Kidney (tissue), 13 donors: ENCODE measurements at regions not wholly inside any gene's neighbourhood (a gene's known extent, or its start where the extent isn't known, plus 50 kb on each side); places are given as distances from the start of the nearest gene placed in this dataset.

Experiments
- DNase-seq, 5 donors: peaks; one replicate each; pipeline ENCODE4 v3.0.0-alpha.2; 2013 to 2020
- FAIRE-seq: peaks from 2 replicates; lab custom pipeline; 2012; peaks lifted over from hg19 to GRCh38; lab: Jason Lieb, UNC
- H3K27ac ChIP-seq, 2 donors: one replicate each; pipeline ENCODE4 v1.7.0; 2013; ENCODE audit warnings: low read depth in 2 of 2, low read length in 2 of 2, inconsistent platforms in 1 of 2
- H3K27me3 ChIP-seq: one replicate; pipeline ENCODE4 v1.7.1; 2013; ENCODE audit warnings: low read length, inconsistent platforms; ENCODE audit not compliant: control insufficient read depth, insufficient read depth
- H3K36me3 ChIP-seq, 3 donors: one replicate each; pipeline versions ENCODE4 v1.7.0 to v1.7.1; 2013; ENCODE audit warnings: low read length in 3 of 3, control low read depth in 1 of 3, inconsistent platforms in 1 of 3; ENCODE audit not compliant: insufficient read depth in 3 of 3, control insufficient read depth in 2 of 3
- H3K4me1 ChIP-seq, 3 donors: one replicate each; pipeline versions ENCODE4 v1.7.0 to v1.7.1; 2013; ENCODE audit warnings: low read length in 3 of 3, inconsistent platforms in 1 of 3, low read depth in 1 of 3; ENCODE audit not compliant: control insufficient read depth in 2 of 3, insufficient read depth in 2 of 3
- H3K4me3 ChIP-seq, 3 donors: one replicate each; pipeline versions ENCODE4 v1.7.0 to v1.8.1; 2013; ENCODE audit warnings: low read length in 3 of 3, control low read depth in 1 of 3, inconsistent platforms in 1 of 3
- H3K9ac ChIP-seq, 3 donors: one replicate each; pipeline versions ENCODE4 v1.7.0 to v1.7.1; 2013; ENCODE audit warnings: low read length in 3 of 3, control low read depth in 1 of 3, inconsistent platforms in 1 of 3
- H3K9me3 ChIP-seq, 3 donors: one replicate each; pipeline versions ENCODE4 v1.7.0 to v1.7.1; 2013; ENCODE audit warnings: low read length in 3 of 3, control low read depth in 1 of 3, inconsistent platforms in 1 of 3; ENCODE audit not compliant: control insufficient read depth in 2 of 3, insufficient read depth in 1 of 3
- intact Hi-C: fragments of 100-400 bp; cut with DNase I; formaldehyde crosslinking; loops from one replicate; pipeline ENCODE4 v1.11.1; 2022
- TF ChIP-seq, protein P1 (sequence below): IDR thresholded peaks from 3 replicates; pipeline ENCODE4 v1.5.1; 2012; ENCODE audit warnings: mild to moderate bottlenecking, moderate library complexity, borderline replicate concordance; ENCODE audit not compliant: insufficient read depth; ENCODE audit errors: extremely low read depth
- donor health status: control.
- donor health status: control.
- donor health status: control.
- donor health status: control.
- donor health status: control.
- donor health status: DM: yes; HTN: yes; CAD: no.
- donor health status: Normal renal cell carcinoma (clear cell type).

DNA sequence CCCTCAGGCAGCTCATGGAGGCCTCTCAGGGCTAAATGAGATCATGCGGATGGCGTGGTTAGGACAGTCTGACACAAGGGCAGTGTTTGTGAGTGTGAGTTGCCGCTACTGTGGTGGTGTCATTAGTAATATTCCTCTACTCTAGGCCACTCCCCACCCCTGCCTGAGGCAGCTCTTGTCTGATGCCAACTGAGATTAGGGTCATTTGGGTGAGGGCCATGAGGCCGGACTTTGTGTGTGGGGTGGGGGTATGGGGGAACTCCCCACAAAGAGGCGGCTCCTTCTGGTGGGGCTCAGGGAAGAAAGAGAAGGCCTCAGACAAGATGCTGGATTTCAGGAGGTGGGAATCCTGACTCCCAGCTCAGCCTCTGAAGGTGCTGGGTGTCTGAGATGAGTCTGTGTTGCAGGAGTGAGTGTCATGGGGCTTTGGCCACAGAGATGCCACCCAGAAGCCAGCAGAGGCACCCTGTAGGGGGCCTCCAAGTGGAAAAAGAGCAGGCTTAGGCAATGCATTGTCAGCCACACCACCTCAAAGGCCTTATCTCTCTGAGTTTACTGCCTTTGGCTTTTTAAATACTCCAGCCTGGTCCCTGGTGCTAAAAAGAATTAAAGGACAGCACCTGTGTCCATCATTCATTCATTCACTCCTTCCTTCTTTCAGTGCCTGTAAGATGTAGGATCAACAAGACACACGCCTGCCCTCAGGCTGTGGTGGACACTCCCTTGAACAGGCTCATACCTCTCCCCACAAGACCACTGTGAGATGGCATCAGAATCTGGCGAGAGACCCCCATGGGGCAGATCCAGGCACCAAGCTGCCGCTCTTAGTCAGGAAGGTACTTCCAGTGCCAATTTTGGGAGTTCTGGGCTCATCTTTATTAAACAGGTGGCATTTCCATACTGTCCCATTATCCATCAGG, 175.2 kb downstream of the MRPL14 start:
- H3K9ac ChIP-seq = no peak overlapping the region
- H3K4me1 ChIP-seq = peaks cover 0 to 3% (median 0%) of the 10 kb centered on the region in 3 donors
- no peak overlapping the region for H3K27ac ChIP-seq
- DNase-seq = peak in 1 of 5 donors; percentile 43
- no peaks in the 10 kb centered on the region for H3K36me3 ChIP-seq
- H3K4me3 ChIP-seq = no peak overlapping the region
- intact Hi-C loops = no loop called here
- no peak for FAIRE-seq
- no peaks in the 10 kb centered on the region for H3K27me3 ChIP-seq
- H3K9me3 ChIP-seq = no peaks in the 10 kb centered on the region
- TF ChIP-seq, protein P1, sequence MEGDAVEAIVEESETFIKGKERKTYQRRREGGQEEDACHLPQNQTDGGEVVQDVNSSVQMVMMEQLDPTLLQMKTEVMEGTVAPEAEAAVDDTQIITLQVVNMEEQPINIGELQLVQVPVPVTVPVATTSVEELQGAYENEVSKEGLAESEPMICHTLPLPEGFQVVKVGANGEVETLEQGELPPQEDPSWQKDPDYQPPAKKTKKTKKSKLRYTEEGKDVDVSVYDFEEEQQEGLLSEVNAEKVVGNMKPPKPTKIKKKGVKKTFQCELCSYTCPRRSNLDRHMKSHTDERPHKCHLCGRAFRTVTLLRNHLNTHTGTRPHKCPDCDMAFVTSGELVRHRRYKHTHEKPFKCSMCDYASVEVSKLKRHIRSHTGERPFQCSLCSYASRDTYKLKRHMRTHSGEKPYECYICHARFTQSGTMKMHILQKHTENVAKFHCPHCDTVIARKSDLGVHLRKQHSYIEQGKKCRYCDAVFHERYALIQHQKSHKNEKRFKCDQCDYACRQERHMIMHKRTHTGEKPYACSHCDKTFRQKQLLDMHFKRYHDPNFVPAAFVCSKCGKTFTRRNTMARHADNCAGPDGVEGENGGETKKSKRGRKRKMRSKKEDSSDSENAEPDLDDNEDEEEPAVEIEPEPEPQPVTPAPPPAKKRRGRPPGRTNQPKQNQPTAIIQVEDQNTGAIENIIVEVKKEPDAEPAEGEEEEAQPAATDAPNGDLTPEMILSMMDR = no peak

DNA sequence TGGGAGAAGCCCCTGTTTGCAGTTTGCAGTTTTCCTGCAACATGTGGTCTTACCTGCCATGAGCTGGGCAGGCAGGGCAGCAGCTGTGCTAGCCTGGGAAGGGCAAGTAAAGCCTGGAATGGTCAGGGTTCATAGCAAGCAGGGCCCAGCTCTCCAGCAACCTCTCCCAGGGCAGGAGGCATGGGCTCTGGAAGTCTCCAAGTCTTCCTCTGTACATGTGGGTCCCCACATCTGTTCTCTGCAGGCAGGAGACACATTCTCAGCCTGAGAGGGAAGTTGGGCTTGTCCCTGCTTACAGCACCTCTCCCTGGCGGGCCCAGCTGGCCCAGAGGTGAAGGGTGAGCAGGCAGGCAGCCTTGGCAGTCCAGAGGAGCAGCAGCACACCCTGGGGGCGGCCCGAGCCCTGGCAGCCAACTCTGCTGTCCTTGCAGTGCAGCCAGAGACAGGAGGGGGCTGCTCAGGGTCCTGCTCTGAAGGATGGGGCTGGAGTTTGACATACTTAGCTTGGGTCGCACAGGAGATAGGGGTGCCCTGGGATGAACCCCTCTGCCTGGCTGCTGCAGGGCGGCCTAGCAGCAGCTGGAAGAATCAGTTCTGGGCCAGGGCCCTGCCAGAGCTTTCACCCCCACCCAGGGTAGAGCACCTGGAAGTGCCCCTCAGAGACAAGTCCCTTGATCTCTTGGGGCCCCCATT, 176.0 kb downstream of the MRPL14 start:
- TF ChIP-seq, protein P1 = peak; percentile 57
- Histone ChIP-seq H3K9me3 (no peaks in the 10 kb centered on the region), H3K27me3 (no peaks in the 10 kb centered on the region), H3K27ac (no peak overlapping the region), H3K36me3 (no peaks in the 10 kb centered on the region), H3K4me3 (no peak overlapping the region), H3K9ac (no peak overlapping the region), H3K4me1 (peaks cover 0 to 3% (median 0%) of the 10 kb centered on the region in 3 donors)
- FAIRE-seq (no peak), DNase-seq (peak; percentile 74 to 85 (median 77))
- intact Hi-C loops = no loop called here

DNA sequence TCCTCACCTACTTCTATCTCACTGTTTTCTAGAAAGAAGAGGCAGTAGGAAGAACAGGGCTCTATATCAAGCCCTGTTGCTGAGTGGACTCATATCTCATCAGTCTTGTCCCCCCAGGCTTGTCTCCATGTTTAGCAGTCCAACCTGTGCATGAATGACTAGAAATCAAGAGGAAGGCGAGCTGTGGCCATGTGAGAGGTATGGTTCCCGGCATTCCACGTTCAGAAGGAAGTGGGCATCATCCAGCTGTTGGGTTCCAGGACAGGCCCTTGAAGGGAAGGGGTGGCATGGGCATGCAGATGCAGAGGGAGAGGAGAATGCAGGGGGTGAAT, 176.6 kb downstream of the MRPL14 start:
- no peak for FAIRE-seq
- no peaks in the 10 kb centered on the region for H3K9me3 ChIP-seq
- no peak overlapping the region for H3K27ac ChIP-seq
- no peak for DNase-seq
- TF ChIP-seq, protein P1 = no peak
- H3K9ac ChIP-seq = no peak overlapping the region
- H3K4me1 ChIP-seq = peaks cover 0 to 3% (median 0%) of the 10 kb centered on the region in 3 donors
- no peaks in the 10 kb centered on the region for H3K36me3 ChIP-seq
- intact Hi-C loops = no loop called here
- H3K4me3 ChIP-seq = no peak overlapping the region
- H3K27me3 ChIP-seq = no peaks in the 10 kb centered on the region
